ENCODE measurements at regions not wholly inside any gene's neighbourhood (a gene's known extent, or its start where the extent isn't known, plus 50 kb on each side); places are given as distances from the start of the nearest gene placed in this dataset.

GRCh38 chr13:34853161-34853560 is 88.9 kb upstream of the NBEA start:
- no peak overlapping the region for H3K27ac ChIP-seq

DNA sequence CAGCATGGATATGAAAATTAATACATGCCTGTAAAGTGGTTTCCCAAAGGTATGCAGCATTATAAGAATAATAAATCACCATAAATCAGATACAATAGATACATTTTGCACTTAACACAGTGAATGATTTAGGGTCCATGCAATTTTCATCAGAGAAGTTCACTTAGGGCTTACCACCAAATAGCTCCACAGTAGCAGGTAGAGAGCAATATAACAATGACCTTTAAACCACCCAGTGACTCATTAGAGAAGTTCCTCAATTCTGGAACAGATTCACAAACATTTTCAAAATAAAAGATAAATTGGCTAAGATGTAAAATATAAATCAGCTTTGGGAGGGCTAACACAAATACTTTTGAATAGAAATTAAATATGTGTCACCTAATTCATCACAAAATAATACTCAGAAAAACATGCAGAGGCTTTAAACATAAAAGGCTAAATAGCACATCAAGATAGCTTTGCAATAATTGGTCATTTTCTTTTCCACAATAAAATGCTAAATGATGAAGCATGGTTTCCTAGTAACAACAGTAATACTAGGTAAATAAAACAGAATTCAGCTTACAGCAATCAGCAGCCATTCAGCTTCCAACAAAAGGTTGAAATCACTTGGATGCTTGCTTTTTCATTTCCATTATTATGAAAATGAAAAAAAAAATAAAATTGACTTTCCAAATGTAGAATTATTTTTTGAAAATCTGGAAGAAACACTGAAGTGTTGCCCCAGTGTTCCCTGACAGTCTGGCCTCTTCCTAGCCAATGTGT is 84.3 kb upstream of the NBEA start:
- no peak overlapping the region for H3K4me3 ChIP-seq
- no peak overlapping the region for H3K27ac ChIP-seq

More at GRCh38 chr13:34853161-34853560, 88.9 kb upstream of the NBEA start:
- no peak overlapping the region for H3K4me3 ChIP-seq

DNA sequence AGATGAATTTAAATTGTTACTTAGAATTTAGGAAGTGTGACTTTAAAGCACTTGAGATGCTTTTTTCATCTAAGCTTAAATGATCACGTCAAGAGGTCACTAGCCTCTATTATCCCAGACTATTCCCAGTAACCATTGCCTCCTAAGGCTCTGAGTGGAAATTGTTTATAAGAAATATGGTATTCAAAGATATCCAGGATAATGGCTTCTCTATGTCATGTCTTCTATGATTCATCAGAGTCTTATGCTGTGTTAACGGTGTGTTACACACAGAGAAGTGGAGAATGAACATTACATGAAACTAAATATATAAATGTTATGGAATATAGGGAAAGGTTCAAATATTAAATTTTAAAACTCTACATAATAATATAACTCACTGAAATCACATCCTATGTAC is 79.8 kb upstream of the NBEA start:
- no peak overlapping the region for H3K27ac ChIP-seq
- H3K4me3 ChIP-seq = no peak overlapping the region

GRCh38 chr13:34862716-34863115 is 79.4 kb upstream of the NBEA start:
- Histone ChIP-seq H3K27ac (no peak overlapping the region), H3K4me3 (no peak overlapping the region)

DNA sequence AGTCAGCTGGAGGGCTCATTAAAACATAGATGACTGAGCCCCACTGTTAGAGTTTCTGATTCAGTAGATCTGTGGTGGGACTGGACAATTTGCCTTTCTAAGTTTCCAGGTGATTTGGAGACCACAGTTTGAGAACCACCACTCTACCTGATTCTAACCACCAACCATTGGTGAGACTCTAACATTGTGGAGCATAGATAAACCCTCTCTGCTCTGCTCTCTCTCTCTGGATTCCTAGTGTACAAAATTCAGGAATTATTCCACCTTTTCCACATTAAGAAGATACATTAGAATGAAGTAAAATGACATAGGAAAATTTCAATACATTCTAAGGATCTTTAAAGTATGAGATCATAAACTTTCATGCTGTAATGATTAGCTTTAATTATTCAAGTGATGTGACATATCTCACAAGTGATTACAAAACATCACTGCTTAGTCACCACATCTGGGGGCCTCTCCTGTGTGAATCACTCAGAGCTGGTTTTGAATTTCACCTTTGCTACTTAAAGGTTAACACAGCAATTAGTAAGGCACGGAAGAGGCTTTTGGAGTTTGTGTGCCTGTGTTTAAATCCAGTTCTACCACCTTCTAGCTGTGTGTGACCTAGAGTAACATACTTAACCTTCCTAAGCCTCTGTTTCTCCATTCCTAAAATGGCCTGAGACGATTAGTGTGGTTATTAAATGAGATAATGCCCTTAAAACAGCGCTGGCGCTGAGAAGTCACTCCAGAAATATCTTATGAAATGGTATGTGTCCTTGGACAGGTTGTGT is 78.5 kb upstream of the NBEA start:
- H3K27ac ChIP-seq = no peak overlapping the region

GRCh38 chr13:34864671-34865070 is 77.4 kb upstream of the NBEA start:
- H3K27ac ChIP-seq = no peak overlapping the region

More for the DNA sequence above, 78.5 kb upstream of the NBEA start:
- no peak overlapping the region for H3K4me3 ChIP-seq

DNA sequence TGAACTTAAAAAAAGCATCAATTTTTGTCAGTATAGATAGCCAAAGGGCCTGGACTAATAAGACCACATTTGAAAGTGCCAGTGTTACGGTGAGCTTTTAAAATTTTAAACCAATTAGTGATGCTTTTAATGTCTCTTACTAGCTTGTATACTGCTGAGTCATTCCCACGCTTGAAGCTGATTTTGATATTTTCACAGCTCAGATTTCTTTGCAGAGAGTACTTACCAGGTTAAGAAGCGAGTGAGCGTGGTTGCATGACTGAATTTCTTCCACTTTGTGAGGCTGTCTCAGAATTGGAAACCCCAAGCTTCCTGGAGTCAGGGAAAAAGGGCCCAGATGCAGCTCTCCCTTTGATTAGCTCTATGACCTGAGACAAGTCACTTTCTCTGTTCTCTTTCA is 74.5 kb upstream of the NBEA start:
- Histone ChIP-seq H3K4me3 (no peak overlapping the region), H3K27ac (no peak overlapping the region)

More at GRCh38 chr13:34864671-34865070, 77.4 kb upstream of the NBEA start:
- no peak overlapping the region for H3K4me3 ChIP-seq

DNA sequence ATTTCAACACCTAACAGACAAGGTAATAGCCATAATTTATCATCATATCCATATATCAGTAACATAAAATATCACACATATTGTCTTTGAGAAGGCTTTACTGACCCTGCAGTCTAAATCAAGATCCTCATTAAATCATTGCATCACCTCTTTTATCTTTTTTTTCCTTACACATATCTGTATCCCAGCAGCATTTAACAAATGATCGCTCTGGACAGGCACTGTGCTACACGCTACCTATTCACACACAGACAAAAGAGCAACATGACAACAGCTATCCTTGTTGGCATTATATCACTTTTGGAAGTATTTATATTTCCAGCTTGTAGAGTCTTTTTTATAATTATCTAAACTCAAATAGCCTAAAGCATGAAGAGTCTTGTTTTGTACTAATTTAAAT is 73.3 kb upstream of the NBEA start:
- Histone ChIP-seq H3K4me3 (no peak overlapping the region), H3K27ac (no peak overlapping the region)

GRCh38 chr13:34869696-34870095 is 72.4 kb upstream of the NBEA start:
- H3K27ac ChIP-seq = no peak overlapping the region
- H3K4me3 ChIP-seq = no peak overlapping the region

DNA sequence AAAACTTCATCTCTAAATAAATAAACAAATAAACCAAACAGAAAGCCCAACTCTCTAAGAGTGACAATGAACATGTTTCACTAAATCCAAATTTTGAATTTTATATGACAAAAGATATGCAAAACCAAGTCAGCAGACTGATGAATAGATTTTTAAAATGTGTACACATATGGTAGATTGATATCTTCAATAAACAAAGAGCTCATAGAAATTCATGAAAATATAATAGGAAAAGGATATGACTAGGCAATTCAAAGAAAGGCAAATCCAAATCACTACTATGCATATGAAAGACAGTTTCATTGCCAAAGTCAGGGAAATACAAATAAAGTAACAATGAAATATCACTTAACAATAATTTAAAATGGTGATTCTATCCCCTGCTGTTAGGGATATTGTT is 63.7 kb upstream of the NBEA start:
- H3K27ac ChIP-seq = no peak overlapping the region
- no peak overlapping the region for H3K4me3 ChIP-seq

GRCh38 chr13:34879851-34880250 is 62.2 kb upstream of the NBEA start:
- no peak overlapping the region for H3K4me3 ChIP-seq
- H3K27ac ChIP-seq = no peak overlapping the region

GRCh38 chr13:34881494-34881893 is 60.6 kb upstream of the NBEA start:
- H3K4me3 ChIP-seq = no peak overlapping the region

GRCh38 chr13:34883396-34883795 is 58.7 kb upstream of the NBEA start:
- H3K27ac ChIP-seq = no peak overlapping the region
- H3K4me3 ChIP-seq = no peak overlapping the region

More at GRCh38 chr13:34881494-34881893, 60.6 kb upstream of the NBEA start:
- H3K27ac ChIP-seq = no peak overlapping the region

DNA sequence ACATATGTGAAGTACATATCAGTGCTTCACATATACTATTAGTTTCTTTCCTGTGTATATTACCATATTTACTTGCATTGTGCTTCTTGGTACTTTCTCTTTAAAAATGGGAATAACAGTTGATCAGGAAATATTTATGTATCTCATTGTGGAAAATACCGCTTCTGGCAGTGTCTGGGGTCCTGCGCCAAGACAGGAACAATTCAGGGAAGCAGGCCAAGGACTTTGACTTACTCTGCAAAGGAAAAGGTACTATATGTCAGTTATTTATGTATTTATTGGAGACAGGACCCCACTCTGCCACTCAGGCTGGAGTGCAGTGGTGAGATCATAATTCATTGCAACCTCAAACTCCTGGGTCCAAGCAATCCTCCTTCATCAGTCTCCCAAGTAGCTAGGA is 57.7 kb upstream of the NBEA start:
- Histone ChIP-seq H3K4me3 (no peak overlapping the region), H3K27ac (no peak overlapping the region)

GRCh38 chr13:34886121-34886875 is 55.8 kb upstream of the NBEA start:
- H3K27ac ChIP-seq = no peak overlapping the region

DNA sequence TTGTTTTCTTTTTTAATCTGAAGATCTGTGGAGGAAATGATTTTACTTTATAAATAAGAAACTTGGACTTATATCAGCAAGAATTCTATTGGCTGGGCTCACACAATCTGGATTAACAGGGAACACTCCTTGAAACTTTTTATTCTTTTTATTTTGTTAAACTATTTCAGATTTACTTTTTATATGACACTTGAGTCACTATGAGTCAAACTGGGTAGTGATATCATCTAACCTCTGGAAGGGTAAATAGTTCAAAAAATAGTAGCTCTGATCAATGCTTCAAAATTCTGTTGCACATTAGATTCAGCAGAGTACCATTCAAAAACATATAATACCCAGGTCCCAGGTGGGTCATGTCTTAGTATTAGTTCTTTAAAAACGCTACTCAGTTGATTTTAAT is 55.1 kb upstream of the NBEA start:
- no peak overlapping the region for H3K27ac ChIP-seq
- H3K4me3 ChIP-seq = no peak overlapping the region

More at GRCh38 chr13:34886121-34886875, 55.8 kb upstream of the NBEA start:
- H3K4me3 ChIP-seq = no peak overlapping the region

Data from skin epidermis (tissue), 12 donors.